Astrocyte (in vitro differentiated cells and primary cell): ENCODE measurements at regions not wholly inside any gene's neighbourhood (a gene's known extent, or its start where the extent isn't known, plus 50 kb on each side); places are given as distances from the start of the nearest gene placed in this dataset.

Experiments used
- DNase-seq: peaks from one replicate; pipeline ENCODE4 v3.0.0-alpha.2; 2010; ENCODE audit warnings: low read depth
- FAIRE-seq: peaks from 2 replicates; lab custom pipeline; 2011; peaks lifted over from hg19 to GRCh38; lab: Jason Lieb, UNC
- H2AFZ ChIP-seq: 2 replicates; pipeline ENCODE4 v1.6.0; 2012; ENCODE audit warnings: low read depth, low read length, inconsistent platforms
- H3K27ac ChIP-seq: 2 replicates; pipeline ENCODE4 v1.5.1; 2011; ENCODE audit warnings: low read depth, low read length, inconsistent platforms
- H3K27me3 ChIP-seq: 2 replicates; pipeline ENCODE4 v1.6.0; 2011; ENCODE audit warnings: low read length, inconsistent platforms; ENCODE audit not compliant: insufficient read depth
- H3K36me3 ChIP-seq: 2 replicates; pipeline ENCODE4 v1.5.1; 2011; ENCODE audit warnings: low read length, inconsistent platforms; ENCODE audit not compliant: insufficient read depth
- H3K4me1 ChIP-seq: 2 replicates; pipeline ENCODE4 v1.5.1; 2011; ENCODE audit warnings: low read length, inconsistent platforms; ENCODE audit not compliant: insufficient read depth
- H3K4me2 ChIP-seq: 2 replicates; pipeline ENCODE4 v1.6.0; 2012; ENCODE audit warnings: low read length, inconsistent platforms
- H3K4me3 ChIP-seq: 2 replicates; pipeline ENCODE4 v1.5.1; 2011; ENCODE audit warnings: low read depth, mild to moderate bottlenecking, low read length, inconsistent platforms; ENCODE audit not compliant: insufficient read depth
- H3K79me2 ChIP-seq: 2 replicates; pipeline ENCODE4 v1.6.0; 2012; ENCODE audit warnings: mild to moderate bottlenecking, low read length, inconsistent platforms; ENCODE audit not compliant: insufficient read depth
- H3K9ac ChIP-seq: 2 replicates; pipeline ENCODE4 v1.6.0; 2012; ENCODE audit warnings: mild to moderate bottlenecking, low read length, inconsistent platforms
- H3K9me3 ChIP-seq: 2 replicates; pipeline ENCODE4 v1.5.1; 2012; ENCODE audit warnings: low read depth, mild to moderate bottlenecking, low read length, inconsistent platforms; ENCODE audit not compliant: insufficient read depth
- H4K20me1 ChIP-seq: 2 replicates; pipeline ENCODE4 v1.6.0; 2012; ENCODE audit warnings: low read length, inconsistent platforms; ENCODE audit not compliant: insufficient read depth
- H3K27ac Mint-ChIP-seq: one replicate; pipeline ENCODE4 v1.8.0; 2021; ENCODE audit warnings: mild to moderate bottlenecking, mixed read lengths; ENCODE audit not compliant: unreplicated experiment
- H3K27me3 Mint-ChIP-seq: one replicate; pipeline ENCODE4 v1.8.0; 2021; ENCODE audit warnings: low read depth, mixed read lengths; ENCODE audit not compliant: unreplicated experiment
- H3K36me3 Mint-ChIP-seq: one replicate; pipeline ENCODE4 v1.8.0; 2021; ENCODE audit warnings: low read depth, mixed read lengths; ENCODE audit not compliant: unreplicated experiment
- H3K4me1 Mint-ChIP-seq: one replicate; pipeline ENCODE4 v1.8.0; 2021; ENCODE audit warnings: low read depth, mixed read lengths; ENCODE audit not compliant: unreplicated experiment
- H3K4me3 Mint-ChIP-seq: one replicate; pipeline ENCODE4 v1.8.0; 2021; ENCODE audit warnings: mild to moderate bottlenecking, moderate library complexity, mixed read lengths; ENCODE audit not compliant: unreplicated experiment
- H3K9me3 Mint-ChIP-seq: one replicate; pipeline ENCODE4 v1.8.0; 2021; ENCODE audit warnings: mild to moderate bottlenecking, mixed read lengths; ENCODE audit not compliant: unreplicated experiment
- CTCF ChIP-seq: IDR thresholded peaks from 2 replicates; pipeline ENCODE4 v1.5.1; 2011; ENCODE audit warnings: low read depth, mild to moderate bottlenecking, inconsistent platforms, low read length, moderate library complexity; ENCODE audit not compliant: insufficient read depth
- EZH2 ChIP-seq: IDR thresholded peaks from 2 replicates; pipeline ENCODE4 v1.6.1; 2012; ENCODE audit warnings: mild to moderate bottlenecking, low read length, inconsistent platforms; ENCODE audit not compliant: insufficient read depth

GRCh38 chr13:44212633-44213396 lies 160.8 kb upstream of the SERP2 start:
- Mint-ChIP-seq H3K9me3 (peaks cover 3% of the 10 kb centered on the region), H3K4me3 (no peak overlapping the region), H3K27ac (peak overlapping the region; percentile 59), H3K4me1 (no peaks in the 10 kb centered on the region), H3K27me3 (peaks cover 8% of the 10 kb centered on the region), H3K36me3 (peaks cover 2% of the 10 kb centered on the region)
- Histone ChIP-seq H3K4me2 (no peak overlapping the region), H3K27me3 (peaks cover 6% of the 10 kb centered on the region), H4K20me1 (no peaks in the 10 kb centered on the region), H2AFZ (no peak overlapping the region), H3K36me3 (no peaks in the 10 kb centered on the region), H3K4me1 (no peaks in the 10 kb centered on the region), H3K79me2 (no peaks in the 10 kb centered on the region), H3K4me3 (no peak overlapping the region), H3K9me3 (no peaks in the 10 kb centered on the region), H3K9ac (no peak overlapping the region), H3K27ac (no peak overlapping the region)
- no peak for FAIRE-seq
- TF ChIP-seq CTCF = no peak
- no peak for TF ChIP-seq EZH2
- DNase-seq = no peak

GRCh38 chr13:44218501-44219240 lies 155.0 kb upstream of the SERP2 start:
- Histone ChIP-seq H3K4me3 (no peak overlapping the region), H3K79me2 (no peaks in the 10 kb centered on the region), H3K27ac (no peak overlapping the region), H3K36me3 (no peaks in the 10 kb centered on the region), H2AFZ (no peak overlapping the region), H3K9me3 (no peaks in the 10 kb centered on the region), H3K9ac (no peak overlapping the region), H3K4me1 (peaks cover 21% of the 10 kb centered on the region), H3K4me2 (peak overlapping the region; percentile 8), H3K27me3 (no peaks in the 10 kb centered on the region), H4K20me1 (no peaks in the 10 kb centered on the region)
- TF ChIP-seq CTCF = no peak
- TF ChIP-seq EZH2 = no peak
- no peaks in the 10 kb centered on the region for H3K4me1 Mint-ChIP-seq
- H3K36me3 Mint-ChIP-seq = no peaks in the 10 kb centered on the region
- H3K9me3 Mint-ChIP-seq = no peaks in the 10 kb centered on the region
- no peak overlapping the region for H3K4me3 Mint-ChIP-seq
- no peak for FAIRE-seq
- no peak overlapping the region for H3K27ac Mint-ChIP-seq
- peaks cover 23% of the 10 kb centered on the region for H3K27me3 Mint-ChIP-seq
- no peak for DNase-seq
